22Rv1 (cell line): ENCODE measurements at regions not wholly inside any gene's neighbourhood (a gene's known extent, or its start where the extent isn't known, plus 50 kb on each side); places are given as distances from the start of the nearest gene placed in this dataset.

Experiments
- CTCF ChIP-seq: fragments of 450-650 bp; IDR thresholded peaks from 2 replicates; pipeline ENCODE4 v1.5.1; 2017; ENCODE audit warnings: mild to moderate bottlenecking
- ZFX ChIP-seq: fragments of 450-650 bp; IDR thresholded peaks from 2 replicates; pipeline ENCODE4 v1.6.1; 2017; ENCODE audit warnings: antibody characterized with exemption, borderline replicate concordance

GRCh38 chr3:159039286-159039685, 237.4 kb downstream of the MFSD1 start:
- TF ChIP-seq CTCF: no peak
- TF ChIP-seq ZFX: no peak
